Gastroesophageal sphincter (tissue), 4 donors: ENCODE measurements at regions not wholly inside any gene's neighbourhood (a gene's known extent, or its start where the extent isn't known, plus 50 kb on each side); places are given as distances from the start of the nearest gene placed in this dataset.
"Not testable (repeated sequence)": the region's sequence is repeated elsewhere in the genome, so short reads cannot be mapped to it uniquely, and the experiment has no call there.

Experiments
- ATAC-seq: fragments of 150-250 bp; one replicate; pipeline ENCODE4 v1.9.1; 2016; ENCODE audit warnings: mild to moderate bottlenecking, moderate library complexity
- H3K27ac ChIP-seq, 4 donors: fragments of 200-600 bp; sonication (generic) in 3 of 4; 1 replicate in 3 of 4; 2 replicates in 1 of 4; pipeline ENCODE4 v1.5.1; 2016 to 2019
- H3K27me3 ChIP-seq: fragments of 200-600 bp; sonication (generic); one replicate; pipeline ENCODE4 v1.5.1; 2019
- H3K36me3 ChIP-seq, 2 donors: fragments of 200-600 bp; sonication (generic); one replicate each; pipeline ENCODE4 v1.5.1; 2019; ENCODE audit warnings: control low read depth in 1 of 2
- H3K4me1 ChIP-seq, 3 donors: fragments of 200-600 bp; sonication (generic); 1 replicate in 2 of 3; 2 replicates in 1 of 3; pipeline ENCODE4 v1.5.1; 2016 to 2019; ENCODE audit warnings: control low read depth in 2 of 3
- H3K4me3 ChIP-seq, 2 donors: fragments of 200-600 bp; sonication (generic); one replicate each; pipeline ENCODE4 v1.5.1; 2019; ENCODE audit warnings: mild to moderate bottlenecking in 1 of 2, moderate library complexity in 1 of 2
- H3K9me3 ChIP-seq, 3 donors: fragments of 200-600 bp; sonication (generic); one replicate each; pipeline ENCODE4 v1.5.1; 2017 to 2019; ENCODE audit warnings: control low read depth in 2 of 3
- CTCF ChIP-seq, 4 experiments: fragments of 200-600 bp in 2 of 4; fragments of 450-650 bp in 2 of 4; sonication (generic) in 1 of 4; IDR thresholded peaks; one replicate each; pipeline ENCODE4 v1.5.1; 2017 to 2019; ENCODE audit warnings: antibody characterized with exemption in 4 of 4, mild to moderate bottlenecking in 2 of 4, moderate library complexity in 2 of 4
- EP300 ChIP-seq: sonication (generic); formaldehyde crosslinking; IDR thresholded peaks from one replicate; pipeline ENCODE4 v1.6.1; 2017; ENCODE audit warnings: antibody characterized with exemption, mild to moderate bottlenecking
- POLR2A ChIP-seq, 2 donors: fragments of 450-650 bp; IDR thresholded peaks; one replicate each; pipeline ENCODE4 v1.6.1; 2017; ENCODE audit warnings: antibody characterized with exemption in 2 of 2, mild to moderate bottlenecking in 2 of 2, moderate library complexity in 1 of 2
- POLR2AphosphoS5 ChIP-seq: sonication (generic); formaldehyde crosslinking; IDR thresholded peaks from one replicate; pipeline ENCODE4 v1.6.1; 2017; ENCODE audit warnings: antibody characterized with exemption
- WGBS, 2 donors: methylation state at CpG; one replicate each; pipeline ENCODE4 v1.1.5; 2018; ENCODE audit warnings: low coverage in 1 of 2; 5-methylcytosine and 5-hydroxymethylcytosine counted together

GRCh38 chr10:111600772-111601171 lies 523.9 kb downstream of the ADRA2A start:
- Histone ChIP-seq H3K9me3 (no peaks in the 10 kb centered on the region), H3K27ac (no peak overlapping the region), H3K4me1 (no peaks in the 10 kb centered on the region), H3K4me3 (no peak overlapping the region), H3K36me3 (no peaks in the 10 kb centered on the region), H3K27me3 (peaks cover 4% of the 10 kb centered on the region)
- TF ChIP-seq CTCF (IDR thresholded peaks at IDR 0.05) (no peak), POLR2A (IDR thresholded peaks at IDR 0.05) (no peak), EP300 (no peak), POLR2AphosphoS5 (no peak)
- no peak for ATAC-seq
- WGBS, 2 donors = 61 to 78% methylated on average over 3 of the region's 3 CpGs

DNA sequence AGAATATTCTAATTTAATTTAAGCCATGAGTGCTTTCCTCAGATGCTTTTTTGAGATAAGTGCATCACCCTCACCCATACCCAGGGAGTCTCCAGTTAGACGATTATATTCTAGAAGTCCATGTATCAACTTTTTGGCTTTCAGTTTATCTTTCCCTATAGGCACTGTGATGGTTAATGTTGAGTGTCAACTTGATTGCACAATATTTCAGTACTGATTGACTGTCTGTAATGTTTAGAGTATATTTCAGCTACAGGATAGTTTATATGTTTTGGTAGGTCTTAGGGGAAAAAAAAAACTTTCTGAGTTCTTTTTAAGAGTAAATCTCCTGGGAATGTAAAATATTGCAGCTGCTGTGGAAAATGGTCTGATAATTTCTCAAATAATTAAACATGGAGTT lies 535.4 kb downstream of the ADRA2A start:
- 33 to 52% methylated on average over 1 of the region's 1 CpG for WGBS, 2 donors
- no peak overlapping the region for H3K4me3 ChIP-seq

DNA sequence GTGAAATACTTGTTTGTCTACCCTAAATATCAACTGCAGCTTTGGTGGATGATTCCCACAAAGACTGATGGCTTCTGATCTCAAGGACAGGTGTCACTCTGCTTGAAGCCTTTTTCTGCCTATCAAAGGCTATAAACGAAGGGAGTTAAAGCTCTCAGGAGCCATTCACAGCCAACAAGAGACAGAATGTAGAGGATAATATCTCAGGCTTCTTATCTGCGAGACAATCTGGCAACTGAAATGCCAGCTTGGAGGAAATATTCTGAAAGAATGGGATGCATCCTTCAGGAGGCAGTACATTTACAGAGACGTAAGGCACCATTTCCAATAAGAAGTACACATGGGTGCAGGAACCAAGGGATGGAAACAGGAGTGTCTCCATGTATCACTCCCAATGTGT lies 549.4 kb downstream of the GPAM start:
- Histone ChIP-seq H3K36me3 (no peaks in the 10 kb centered on the region), H3K27ac (no peak overlapping the region), H3K9me3 (peaks cover 0 to 12% (median 0%) of the 10 kb centered on the region in 3 donors), H3K27me3 (no peaks in the 10 kb centered on the region), H3K4me1 (no peaks in the 10 kb centered on the region), H3K4me3 (no peak overlapping the region)
- WGBS, 2 donors = 60 to 73% methylated on average over 2 to 3 of the region's 3 CpGs
- TF ChIP-seq CTCF (IDR thresholded peaks at IDR 0.05) = no peak
- TF ChIP-seq POLR2A (IDR thresholded peaks at IDR 0.05) = no peak
- no peak for TF ChIP-seq POLR2AphosphoS5
- no peak for TF ChIP-seq EP300
- no peak for ATAC-seq

More for the DNA sequence above, 535.4 kb downstream of the ADRA2A start:
- no peaks in the 10 kb centered on the region for H3K4me1 ChIP-seq
- no peaks in the 10 kb centered on the region for H3K9me3 ChIP-seq
- H3K36me3 ChIP-seq = no peaks in the 10 kb centered on the region
- TF ChIP-seq EP300 (no peak), CTCF (IDR thresholded peaks at IDR 0.05) (no peak), POLR2AphosphoS5 (no peak), POLR2A (IDR thresholded peaks at IDR 0.05) (no peak)
- H3K27ac ChIP-seq = no peak overlapping the region
- H3K27me3 ChIP-seq = no peaks in the 10 kb centered on the region
- ATAC-seq = no peak

DNA sequence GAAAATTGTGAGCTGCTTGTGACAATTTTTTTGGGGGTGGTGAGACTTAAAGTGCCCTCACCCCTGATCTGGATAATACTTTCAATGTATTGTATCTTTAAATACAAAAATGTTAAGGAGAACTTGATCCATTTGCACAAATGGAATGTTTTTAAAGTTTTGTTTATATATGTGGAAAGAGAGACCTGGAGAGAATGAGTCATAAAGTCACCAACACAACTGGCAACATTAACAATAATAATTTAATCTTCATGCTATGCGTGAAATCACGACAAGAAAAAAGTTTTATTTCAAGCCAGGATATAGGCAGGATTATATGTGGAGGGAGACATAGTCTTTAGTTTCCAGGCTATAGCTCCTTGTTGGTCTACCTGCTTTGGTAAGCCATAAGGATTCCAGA lies 537.5 kb downstream of the GPAM start:
- H3K36me3 ChIP-seq = no peaks in the 10 kb centered on the region
- WGBS, 2 donors = 33 to 50% methylated on average over 2 of the region's 2 CpGs
- H3K4me3 ChIP-seq = no peak overlapping the region
- TF ChIP-seq POLR2AphosphoS5 (no peak), EP300 (no peak), CTCF (IDR thresholded peaks at IDR 0.05) (no peak), POLR2A (IDR thresholded peaks at IDR 0.05) (no peak)
- H3K4me1 ChIP-seq = no peaks in the 10 kb centered on the region
- no peak for ATAC-seq
- no peak overlapping the region for H3K27ac ChIP-seq
- peaks cover 0 to 32% (median 0%) of the 10 kb centered on the region in 3 donors for H3K9me3 ChIP-seq
- H3K27me3 ChIP-seq = no peaks in the 10 kb centered on the region

DNA sequence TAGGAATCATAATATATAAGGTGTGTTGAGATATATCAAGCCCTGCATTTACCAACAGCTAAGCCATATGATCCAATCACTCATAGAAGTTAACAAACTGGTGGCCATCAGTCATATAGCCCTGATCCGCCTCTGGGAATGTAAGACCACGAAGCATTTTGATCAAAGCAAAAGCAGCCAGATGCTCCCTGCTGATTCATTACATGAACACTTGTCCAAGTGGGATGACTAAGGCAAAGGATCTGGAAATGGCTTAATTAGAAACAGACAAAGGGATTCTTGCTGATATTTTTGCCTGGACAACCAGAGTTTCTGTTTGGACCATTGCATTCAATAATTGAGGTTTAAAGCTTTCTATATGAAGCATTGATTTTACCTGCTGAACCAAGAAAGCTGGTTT lies 535.5 kb downstream of the GPAM start:
- no peaks in the 10 kb centered on the region for H3K36me3 ChIP-seq
- no peak overlapping the region for H3K4me3 ChIP-seq
- no peak for ATAC-seq
- H3K27me3 ChIP-seq = no peaks in the 10 kb centered on the region
- no peaks in the 10 kb centered on the region for H3K4me1 ChIP-seq
- WGBS, 2 donors = 60 to 69% methylated on average over 2 of the region's 2 CpGs
- TF ChIP-seq POLR2A (IDR thresholded peaks at IDR 0.05) (no peak), CTCF (IDR thresholded peaks at IDR 0.05) (no peak), POLR2AphosphoS5 (no peak), EP300 (no peak)
- H3K9me3 ChIP-seq = peaks cover 0 to 27% (median 0%) of the 10 kb centered on the region in 3 donors
- H3K27ac ChIP-seq = no peak overlapping the region

- ATAC-seq, H3K27ac ChIP-seq, H3K4me1 ChIP-seq, H3K36me3 ChIP-seq, H3K27me3 ChIP-seq, H3K4me3 ChIP-seq: not testable (repeated sequence)
- peaks cover 0 to 27% (median 0%) of the 10 kb centered on the region in 3 donors for H3K9me3 ChIP-seq
- 86 to 92% methylated on average over 1 of the region's 1 CpG for WGBS, 2 donors
Observed at GRCh38 chr10:111649080-111649479, 534.5 kb downstream of the GPAM start.
